ENCODE measurements at regions not wholly inside any gene's neighbourhood (a gene's known extent, or its start where the extent isn't known, plus 50 kb on each side); places are given as distances from the start of the nearest gene placed in this dataset.

GRCh38 chrX:20913760-20914159 is 460.5 kb upstream of the CNKSR2 start:
- no peak for TF ChIP-seq CTCF (IDR thresholded peaks at IDR 0.05; ENCODE audit: low read depth, low read length, missing control alignments)
- DNase-seq (ENCODE audit: low read depth) = no peak

GRCh38 chrX:20906571-20906970 is 467.6 kb upstream of the CNKSR2 start:
- TF ChIP-seq CTCF (IDR thresholded peaks at IDR 0.05; ENCODE audit: low read depth, low read length, missing control alignments) = no peak
- no peak for DNase-seq (ENCODE audit: low read depth)
- H3K4me3 ChIP-seq (ENCODE audit: low read depth, low read length) = no peak overlapping the region

More at GRCh38 chrX:20913760-20914159, 460.5 kb upstream of the CNKSR2 start:
- H3K4me3 ChIP-seq (ENCODE audit: low read depth, low read length) = no peak overlapping the region

- TF ChIP-seq CTCF (IDR thresholded peaks at IDR 0.05; ENCODE audit: low read depth, low read length, missing control alignments) = no peak
Measured at GRCh38 chrX:20884565-20884964, 489.7 kb upstream of the CNKSR2 start.

GRCh38 chrX:20863649-20864048 is 510.6 kb upstream of the CNKSR2 start:
- no peak for DNase-seq (ENCODE audit: low read depth)
- H3K4me3 ChIP-seq (ENCODE audit: low read depth, low read length) = no peak overlapping the region
- no peak for TF ChIP-seq CTCF (IDR thresholded peaks at IDR 0.05; ENCODE audit: low read depth, low read length, missing control alignments)

More at GRCh38 chrX:20884565-20884964, 489.7 kb upstream of the CNKSR2 start:
- DNase-seq (ENCODE audit: low read depth) = no peak
- H3K4me3 ChIP-seq (ENCODE audit: low read depth, low read length) = no peak overlapping the region

GRCh38 chrX:20861113-20861512 is 513.1 kb upstream of the CNKSR2 start:
- TF ChIP-seq CTCF (IDR thresholded peaks at IDR 0.05; ENCODE audit: low read depth, low read length, missing control alignments) = no peak
- no peak for DNase-seq (ENCODE audit: low read depth)
- H3K4me3 ChIP-seq (ENCODE audit: low read depth, low read length) = no peak overlapping the region

- H3K4me3 ChIP-seq (ENCODE audit: low read depth, low read length) = no peak overlapping the region
- DNase-seq (ENCODE audit: low read depth) = no peak
- no peak for TF ChIP-seq CTCF (IDR thresholded peaks at IDR 0.05; ENCODE audit: low read depth, low read length, missing control alignments)
Measured at GRCh38 chrX:20857746-20858145, 516.5 kb upstream of the CNKSR2 start.

- no peak for DNase-seq (ENCODE audit: low read depth)
- H3K4me3 ChIP-seq (ENCODE audit: low read depth, low read length) = no peak overlapping the region
- TF ChIP-seq CTCF (IDR thresholded peaks at IDR 0.05; ENCODE audit: low read depth, low read length, missing control alignments) = no peak
Measured at GRCh38 chrX:20838477-20838876, 535.7 kb upstream of the CNKSR2 start.

All from GM12864 (cell line).